D721Med (cell line): ENCODE measurements at regions not wholly inside any gene's neighbourhood (a gene's known extent, or its start where the extent isn't known, plus 50 kb on each side); places are given as distances from the start of the nearest gene placed in this dataset.

Experiments used
- DNase-seq: peaks from one replicate; pipeline ENCODE4 v3.0.0; 2011; ENCODE audit warnings: low spot score; ENCODE audit not compliant: insufficient read length
- FAIRE-seq: peaks from 2 replicates; lab custom pipeline; 2011; peaks lifted over from hg19 to GRCh38; lab: Jason Lieb, UNC
- TF ChIP-seq, protein P1 (sequence below): IDR thresholded peaks from 2 replicates; pipeline ENCODE4 v1.5.1; 2012; ENCODE audit warnings: mild to moderate bottlenecking, control low read depth; ENCODE audit not compliant: insufficient read depth; ENCODE audit errors: missing control alignments

- FAIRE-seq (no peak), DNase-seq (no peak)
- TF ChIP-seq, protein P1, sequence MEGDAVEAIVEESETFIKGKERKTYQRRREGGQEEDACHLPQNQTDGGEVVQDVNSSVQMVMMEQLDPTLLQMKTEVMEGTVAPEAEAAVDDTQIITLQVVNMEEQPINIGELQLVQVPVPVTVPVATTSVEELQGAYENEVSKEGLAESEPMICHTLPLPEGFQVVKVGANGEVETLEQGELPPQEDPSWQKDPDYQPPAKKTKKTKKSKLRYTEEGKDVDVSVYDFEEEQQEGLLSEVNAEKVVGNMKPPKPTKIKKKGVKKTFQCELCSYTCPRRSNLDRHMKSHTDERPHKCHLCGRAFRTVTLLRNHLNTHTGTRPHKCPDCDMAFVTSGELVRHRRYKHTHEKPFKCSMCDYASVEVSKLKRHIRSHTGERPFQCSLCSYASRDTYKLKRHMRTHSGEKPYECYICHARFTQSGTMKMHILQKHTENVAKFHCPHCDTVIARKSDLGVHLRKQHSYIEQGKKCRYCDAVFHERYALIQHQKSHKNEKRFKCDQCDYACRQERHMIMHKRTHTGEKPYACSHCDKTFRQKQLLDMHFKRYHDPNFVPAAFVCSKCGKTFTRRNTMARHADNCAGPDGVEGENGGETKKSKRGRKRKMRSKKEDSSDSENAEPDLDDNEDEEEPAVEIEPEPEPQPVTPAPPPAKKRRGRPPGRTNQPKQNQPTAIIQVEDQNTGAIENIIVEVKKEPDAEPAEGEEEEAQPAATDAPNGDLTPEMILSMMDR: no peak
Observed at GRCh38 chr11:129733384-129733783, 82.3 kb upstream of the TMEM45B start.

DNA sequence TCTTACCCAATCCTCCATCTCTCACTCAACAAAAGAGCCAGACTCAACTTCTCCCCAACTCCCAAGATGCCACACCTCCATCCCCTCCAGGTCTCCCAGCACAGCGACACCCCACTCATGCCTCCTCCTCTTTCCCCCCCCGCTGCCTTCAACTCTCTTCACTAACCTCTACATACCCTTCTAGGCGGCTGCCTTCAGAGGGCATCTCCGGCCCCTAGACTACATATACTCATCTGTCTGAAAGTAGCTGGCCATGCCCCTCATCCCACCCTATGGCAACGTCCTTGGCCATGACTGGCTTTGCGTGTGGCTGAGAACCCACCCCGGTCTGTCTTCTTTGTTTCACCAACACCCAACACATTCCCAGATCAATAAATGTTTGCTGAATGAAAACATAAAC is 81.7 kb upstream of the TMEM45B start:
- DNase-seq (no peak), FAIRE-seq (no peak)
- TF ChIP-seq, protein P1: no peak

GRCh38 chr11:129734654-129735053 is 81.0 kb upstream of the TMEM45B start:
- no peak for FAIRE-seq
- TF ChIP-seq, protein P1: no peak
- DNase-seq: no peak

- TF ChIP-seq, protein P1: no peak
- FAIRE-seq: no peak
- DNase-seq: no peak
Observed at GRCh38 chr11:129737831-129738230, 77.8 kb upstream of the TMEM45B start.

DNA sequence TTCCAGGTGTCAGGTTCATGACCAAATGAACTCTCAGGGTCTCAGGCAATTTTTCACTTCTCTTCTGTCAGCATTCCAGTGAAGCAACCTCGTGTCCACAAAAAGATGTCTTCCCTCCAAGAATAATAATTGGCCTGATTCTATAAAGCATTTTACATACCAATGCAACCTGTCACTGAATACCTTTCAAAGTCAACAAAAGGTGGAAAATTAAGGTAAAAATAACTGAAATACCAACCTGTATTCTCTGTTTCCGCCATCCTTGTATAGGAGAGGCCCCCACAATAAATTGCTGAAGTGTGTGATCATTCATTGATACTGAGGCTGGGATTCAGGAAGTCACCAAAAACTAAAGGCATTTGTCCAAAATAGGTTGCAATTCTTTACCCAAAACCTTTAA is 77.4 kb upstream of the TMEM45B start:
- TF ChIP-seq, protein P1: no peak
- no peak for DNase-seq
- no peak for FAIRE-seq

- FAIRE-seq: no peak
- TF ChIP-seq, protein P1: no peak
- no peak for DNase-seq
Observed at GRCh38 chr11:129739339-129739738, 76.3 kb upstream of the TMEM45B start.

- TF ChIP-seq, protein P1: no peak
- FAIRE-seq (no peak), DNase-seq (no peak)
Observed at GRCh38 chr11:129740125-129740719, 75.4 kb upstream of the TMEM45B start.
